Glomerular visceral epithelial cell (primary cell): ENCODE measurements at regions not wholly inside any gene's neighbourhood (a gene's known extent, or its start where the extent isn't known, plus 50 kb on each side); places are given as distances from the start of the nearest gene placed in this dataset.

Experiments
- DNase-seq: peaks from one replicate; pipeline ENCODE4 v3.0.0-alpha.2; 2016; ENCODE audit errors: extremely low spot score

DNA sequence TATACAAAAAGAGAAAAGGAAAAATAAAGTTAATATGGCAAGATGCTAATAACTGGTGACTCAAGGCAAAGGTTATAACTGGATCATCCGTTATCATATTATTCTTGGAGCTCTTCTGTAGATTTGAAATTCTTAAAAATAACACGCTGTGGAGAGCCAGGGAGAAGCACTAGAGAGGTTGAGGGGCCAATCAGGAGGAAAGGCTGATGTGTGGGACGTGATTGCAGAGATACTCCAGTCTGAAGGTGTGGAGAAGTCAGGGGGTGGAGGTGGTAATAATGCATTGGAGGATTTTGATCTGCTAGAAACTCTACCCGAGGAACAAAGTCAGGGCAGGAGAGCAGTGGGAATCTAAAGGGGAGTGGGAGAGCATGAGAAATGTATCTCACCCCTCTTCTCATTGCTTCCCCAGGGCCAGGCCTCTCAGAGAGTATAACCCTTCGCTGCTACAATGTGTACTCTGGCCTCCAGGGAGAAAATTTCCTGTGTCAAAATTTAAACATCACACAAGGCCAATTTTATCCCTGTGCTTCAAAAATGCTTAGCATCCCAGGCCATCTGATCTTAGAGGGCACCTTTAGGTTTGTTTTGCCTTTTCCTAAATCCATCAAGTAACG is 211.5 kb upstream of the SEMA6D start:
- DNase-seq: no peak

DNA sequence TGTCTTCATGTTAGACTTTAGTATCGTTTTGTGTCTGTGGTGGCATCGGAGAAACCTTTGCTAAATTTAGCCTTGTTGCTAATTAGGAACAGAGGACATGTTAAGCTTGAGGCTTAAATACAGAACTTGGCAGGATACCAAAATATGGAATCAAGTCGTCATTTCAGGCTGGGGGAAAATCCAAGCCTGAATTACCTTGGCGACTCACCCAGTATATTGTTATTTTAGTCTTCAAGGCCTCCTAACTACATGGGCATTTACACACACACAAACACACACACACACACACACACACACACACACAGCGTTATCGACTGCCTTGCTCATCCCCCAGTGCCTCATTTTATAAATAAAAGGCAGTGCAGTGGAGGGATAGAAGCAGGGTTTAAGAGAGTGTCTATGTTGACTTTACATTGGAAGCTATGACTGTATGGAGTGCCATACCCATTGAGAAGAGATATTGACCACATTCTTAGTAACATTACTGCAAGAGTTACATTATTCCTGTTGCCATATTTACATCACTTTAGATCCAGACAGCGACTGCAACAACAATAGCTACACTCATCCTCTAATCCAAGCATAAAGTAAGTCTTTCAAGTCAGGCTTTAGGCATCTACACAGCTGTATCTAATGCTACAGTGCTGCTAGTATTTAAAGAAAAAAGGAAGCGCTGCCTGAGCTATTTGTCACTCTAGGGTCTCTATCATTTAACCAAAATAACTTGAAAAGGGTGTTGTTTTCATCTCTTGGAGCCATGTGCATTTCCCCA is 210.8 kb upstream of the SEMA6D start:
- no peak for DNase-seq

DNA sequence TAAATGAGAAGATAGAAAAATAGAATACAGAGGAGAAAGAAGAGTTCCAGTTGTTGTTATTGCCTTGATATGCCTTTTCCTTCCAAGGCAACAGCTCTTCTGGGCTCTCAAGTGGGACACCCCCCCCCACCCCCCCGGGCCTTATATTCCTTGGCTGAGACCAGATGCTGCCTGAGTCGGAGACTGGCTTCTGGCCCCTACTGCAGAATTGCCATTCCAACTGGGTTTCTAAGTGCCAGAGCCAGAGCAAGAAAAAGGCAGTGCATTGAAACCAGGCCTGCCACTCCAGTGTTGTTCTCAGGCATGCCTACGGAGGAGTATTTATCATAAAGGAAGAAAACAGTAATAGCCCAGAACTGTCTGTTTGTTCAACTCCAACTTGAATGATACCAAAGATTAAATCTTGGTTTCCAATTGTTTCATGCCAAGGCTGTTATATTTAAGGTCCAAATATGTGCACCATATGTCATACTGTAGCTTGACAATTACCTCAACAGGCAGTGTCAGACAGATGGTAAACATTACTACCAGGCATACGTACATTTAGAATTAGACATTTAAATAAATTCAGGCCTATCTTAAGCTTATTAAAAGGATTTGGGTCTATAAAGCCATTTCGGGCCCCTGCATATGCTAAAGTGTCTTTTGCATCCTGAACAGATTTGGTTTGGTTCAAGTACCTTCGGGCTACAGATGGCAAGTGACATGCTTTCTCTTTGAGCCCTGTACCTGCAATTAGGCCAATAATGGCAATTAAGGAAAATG is 209.9 kb upstream of the SEMA6D start:
- no peak for DNase-seq

DNA sequence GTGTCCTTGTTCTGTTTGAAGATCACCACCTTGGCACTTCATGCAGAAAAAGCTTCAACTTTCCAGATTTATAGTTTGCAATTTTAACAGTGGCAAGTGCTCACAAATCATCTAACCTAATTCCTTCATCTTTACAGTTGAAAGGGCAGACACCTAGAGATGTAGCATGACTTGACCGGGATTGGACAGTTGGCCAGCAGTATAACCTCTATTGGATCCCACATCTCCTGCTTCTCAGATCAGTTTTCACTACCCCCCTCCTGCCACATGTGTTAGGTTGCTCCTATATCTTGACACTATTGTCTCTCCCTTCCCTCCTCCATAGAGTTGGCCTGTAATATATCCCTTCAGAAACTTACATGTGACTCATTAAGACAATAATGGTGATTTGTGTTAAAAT is 206.0 kb upstream of the SEMA6D start:
- no peak for DNase-seq

DNA sequence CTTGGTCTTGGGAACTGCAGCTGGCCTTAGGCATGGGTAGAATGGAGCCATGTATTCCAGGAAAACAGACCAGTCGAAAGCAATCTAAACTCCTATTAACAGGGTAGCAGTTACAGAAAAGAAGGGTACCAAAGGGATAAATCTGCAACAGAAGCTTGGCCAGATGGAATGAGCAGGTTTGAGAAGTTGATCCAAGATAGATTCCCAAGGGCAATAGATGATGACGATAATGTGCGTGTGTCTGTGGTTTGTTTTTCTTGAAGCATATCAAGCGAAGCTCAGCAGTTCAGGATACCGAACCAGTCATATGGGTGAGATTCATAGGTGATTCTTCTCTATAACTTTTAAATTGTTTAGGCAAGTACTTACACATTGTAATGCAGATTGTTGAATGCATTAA is 203.8 kb upstream of the SEMA6D start:
- DNase-seq: no peak

DNA sequence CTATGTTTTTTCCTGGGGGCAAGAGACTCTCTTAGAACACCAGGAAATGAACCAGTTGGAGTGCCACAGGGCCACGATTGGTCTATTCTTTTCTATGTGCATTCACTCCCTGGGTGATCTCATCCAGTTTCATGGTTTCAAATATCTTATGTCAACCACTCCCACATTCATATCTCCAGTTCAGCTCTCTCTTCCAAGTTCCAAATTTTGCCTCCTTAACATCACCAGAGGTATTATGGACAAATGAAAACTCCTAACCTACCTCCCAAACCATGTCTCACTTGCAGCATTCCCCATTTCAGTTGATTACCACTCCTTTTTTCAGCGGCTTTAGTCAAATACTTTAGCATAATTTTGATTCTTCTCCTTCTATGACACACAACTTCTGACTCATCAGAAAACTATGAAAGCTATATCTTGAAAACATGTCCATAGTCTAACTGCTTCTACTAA is 203.1 kb upstream of the SEMA6D start:
- no peak for DNase-seq

DNA sequence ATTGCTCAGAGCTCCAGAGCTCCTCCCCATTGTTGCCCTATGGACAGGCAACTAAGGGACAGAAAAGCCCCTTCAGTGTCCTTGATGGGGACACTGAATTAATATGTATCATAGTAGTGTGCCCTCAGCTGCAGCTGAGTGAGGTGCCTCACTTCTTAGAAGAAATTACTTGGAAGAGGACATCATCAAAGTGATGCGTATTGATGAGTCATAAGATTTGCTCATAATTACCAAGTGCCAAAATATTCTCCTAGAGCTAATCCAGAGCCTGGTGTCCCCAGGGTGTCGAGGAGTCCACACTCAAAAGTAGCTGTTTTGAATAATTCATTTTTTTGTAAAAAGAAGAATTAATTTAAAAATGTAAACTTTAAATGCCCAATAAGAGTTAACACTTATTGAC is 200.7 kb upstream of the SEMA6D start:
- no peak for DNase-seq

DNA sequence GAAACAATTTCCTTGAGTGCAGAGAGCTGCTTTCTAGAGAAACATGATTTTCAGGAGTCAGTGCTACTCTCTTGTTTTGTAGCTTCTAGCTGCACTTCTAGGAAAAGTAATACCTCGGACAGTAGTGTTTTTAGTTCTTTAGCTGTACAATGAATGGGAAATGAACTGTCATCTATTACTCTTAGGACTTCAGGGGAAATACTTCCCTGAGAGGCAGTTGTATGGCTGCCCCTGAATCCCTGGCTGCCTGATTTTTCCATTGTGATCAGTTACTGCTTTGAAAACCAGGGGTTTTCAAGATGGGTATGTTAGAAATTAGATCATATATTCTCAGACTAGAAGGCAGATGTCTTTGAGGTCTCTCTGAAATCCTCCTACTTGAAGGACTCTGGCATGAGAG is 200.3 kb upstream of the SEMA6D start:
- no peak for DNase-seq

DNA sequence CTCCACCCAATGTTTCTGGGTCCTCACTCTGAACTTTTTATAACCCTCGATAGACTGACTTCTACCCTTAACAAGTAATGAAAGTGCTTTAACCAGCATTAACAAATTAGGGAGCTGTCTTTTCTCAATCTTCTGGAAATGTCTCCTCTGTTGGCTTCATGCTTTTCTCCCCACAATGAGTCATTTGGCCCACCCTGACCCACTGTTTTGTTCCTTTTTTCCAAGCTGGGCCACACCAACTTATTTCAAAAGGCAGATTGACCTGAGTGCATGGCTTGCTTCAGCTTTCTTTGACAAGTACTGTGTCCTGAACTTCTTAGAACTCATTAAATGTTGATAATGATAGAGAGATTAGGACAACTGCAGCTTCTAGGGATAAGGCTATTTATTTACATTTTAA is 199.6 kb upstream of the SEMA6D start:
- DNase-seq: no peak

DNA sequence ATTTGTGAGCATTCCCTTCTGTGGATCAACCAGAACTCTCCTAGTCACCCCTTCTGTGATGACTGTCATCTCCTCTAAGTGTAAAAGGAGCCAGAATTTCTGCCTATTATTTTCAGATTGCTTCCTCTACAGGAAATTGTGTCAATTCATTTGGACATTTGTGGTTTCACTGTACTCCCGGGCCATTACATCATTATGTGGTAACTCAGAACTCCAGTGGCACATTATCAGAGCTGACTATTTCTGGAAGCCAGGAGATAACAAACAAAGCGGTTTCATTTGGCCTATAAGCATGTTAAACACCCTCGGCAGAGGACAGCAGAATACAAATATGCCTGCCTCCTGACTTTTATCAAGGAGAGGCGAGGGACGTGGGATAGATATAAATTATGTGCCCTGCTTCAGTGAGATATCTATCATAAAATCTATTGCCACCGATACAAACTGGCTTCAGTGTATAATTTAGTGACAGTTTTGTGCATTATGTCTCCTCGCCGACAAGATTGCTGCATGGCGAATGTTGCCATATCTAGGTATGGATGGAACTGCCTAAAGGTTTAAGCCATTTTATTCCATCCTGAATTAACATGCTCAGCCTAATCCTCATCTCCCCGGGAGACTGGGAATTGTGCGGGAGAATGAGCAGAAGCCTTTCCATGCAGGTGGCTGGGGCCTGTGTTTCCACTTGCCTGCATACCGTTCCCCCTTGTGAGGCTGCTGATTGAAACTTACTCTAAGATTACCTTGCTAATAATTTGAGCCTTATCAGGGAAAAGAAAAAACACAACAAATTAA is 193.4 kb upstream of the SEMA6D start:
- DNase-seq: no peak

DNA sequence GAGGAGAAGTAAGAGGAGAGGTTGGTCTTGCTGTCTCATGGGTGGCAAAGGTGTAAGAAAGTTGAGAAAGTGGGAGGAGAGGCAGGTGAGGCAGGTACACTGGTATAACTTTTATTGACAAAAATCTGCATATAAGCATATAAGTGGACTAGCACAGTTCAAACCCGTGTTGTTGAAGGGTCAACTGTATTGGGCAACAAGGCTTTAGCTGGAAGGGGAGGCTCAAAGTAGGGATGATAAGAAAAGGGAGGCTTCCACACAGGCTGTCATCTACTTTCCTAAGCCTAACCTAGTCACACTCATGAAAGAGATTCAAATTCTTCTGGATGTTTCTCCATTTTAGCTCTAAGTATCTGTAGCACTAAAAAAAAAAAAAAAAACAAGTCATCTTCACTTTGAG is 188.1 kb upstream of the SEMA6D start:
- no peak for DNase-seq

DNA sequence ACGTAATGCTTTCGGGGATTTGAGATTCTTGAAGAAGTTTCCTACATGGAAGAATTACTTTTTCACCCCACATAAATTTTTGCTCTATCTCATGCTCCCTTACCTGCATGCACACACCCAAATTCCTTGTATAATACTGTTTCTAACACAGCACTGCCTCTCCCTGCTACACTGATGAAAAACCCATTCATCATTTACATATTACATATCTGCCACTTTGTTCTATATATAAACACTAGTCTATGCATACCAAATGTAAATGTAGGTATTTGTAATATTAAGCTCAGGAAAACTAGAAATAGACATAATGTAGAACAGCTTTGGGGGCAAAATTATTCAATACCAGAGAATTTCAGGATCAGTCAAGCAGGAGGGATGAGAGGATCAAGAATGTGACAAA is 182.6 kb upstream of the SEMA6D start:
- no peak for DNase-seq

DNA sequence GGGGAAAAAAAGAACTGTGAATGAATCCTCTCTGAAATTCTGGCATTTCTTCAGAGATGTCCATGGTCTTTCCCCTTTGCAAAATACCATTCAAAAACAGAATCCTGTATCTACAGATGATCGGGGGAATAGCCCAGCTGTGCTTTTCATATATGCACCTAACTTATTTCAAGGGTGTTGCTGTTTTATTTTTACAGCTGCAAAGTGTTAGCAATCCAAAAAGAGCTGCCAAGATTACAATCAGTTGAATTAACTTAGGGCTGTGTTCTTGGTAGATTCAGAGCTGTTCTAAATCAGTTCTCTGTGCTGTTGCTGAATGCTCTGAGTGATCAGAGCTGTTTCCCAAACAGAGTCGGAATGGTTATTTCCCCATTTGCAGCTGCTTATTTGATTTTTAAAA is 175.7 kb upstream of the SEMA6D start:
- no peak for DNase-seq

DNA sequence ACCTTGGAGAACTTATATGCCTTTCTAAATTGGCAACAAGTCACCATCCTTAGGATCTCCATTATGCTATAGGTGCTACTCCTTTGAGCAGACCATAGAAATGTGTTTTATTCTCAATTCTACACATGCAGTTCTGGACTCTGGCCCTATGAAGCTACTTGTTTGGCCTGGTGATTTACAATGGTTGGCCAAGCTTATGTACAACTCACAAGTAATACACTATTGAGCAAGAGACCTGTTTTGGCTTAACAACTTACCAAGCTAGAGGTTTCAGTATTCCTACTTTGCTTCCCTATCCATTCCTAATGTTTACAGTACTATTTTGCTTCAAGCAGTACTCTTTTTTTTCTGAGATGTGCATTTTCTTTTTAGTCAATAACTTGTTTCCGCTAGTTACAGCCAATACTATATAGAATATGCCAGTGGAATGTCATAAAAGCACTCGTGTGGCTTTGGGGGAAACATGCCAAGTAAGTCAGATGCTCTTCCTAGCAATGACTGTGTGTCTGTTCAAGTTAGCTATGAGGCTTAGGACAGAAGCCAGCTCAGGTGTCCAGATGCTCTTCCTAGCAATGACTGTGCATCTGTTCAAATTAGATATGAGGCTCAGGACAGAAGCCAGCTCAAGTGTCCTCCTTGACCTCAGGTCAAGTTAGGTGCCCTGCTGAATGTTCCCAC is 174.9 kb upstream of the SEMA6D start:
- DNase-seq: no peak

DNA sequence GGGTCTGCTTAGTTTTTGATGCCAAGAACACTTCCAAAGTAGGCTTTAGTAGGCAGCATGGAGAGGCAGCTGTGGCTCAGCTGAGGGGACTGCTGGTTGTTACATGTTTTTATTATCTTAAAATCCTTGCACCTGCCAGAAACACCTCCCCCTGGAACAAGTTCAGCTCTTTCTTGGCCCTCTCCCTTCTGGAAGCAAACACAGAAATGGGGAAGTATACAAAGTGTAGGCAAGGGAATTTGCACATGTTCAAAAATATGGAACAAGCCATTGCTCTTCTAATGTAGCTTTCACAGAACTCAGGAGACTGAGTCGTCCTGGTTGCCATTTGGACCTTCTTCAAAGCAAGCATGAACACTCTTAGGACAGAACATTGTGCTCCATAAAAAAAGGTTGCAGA is 169.1 kb upstream of the SEMA6D start:
- no peak for DNase-seq

DNA sequence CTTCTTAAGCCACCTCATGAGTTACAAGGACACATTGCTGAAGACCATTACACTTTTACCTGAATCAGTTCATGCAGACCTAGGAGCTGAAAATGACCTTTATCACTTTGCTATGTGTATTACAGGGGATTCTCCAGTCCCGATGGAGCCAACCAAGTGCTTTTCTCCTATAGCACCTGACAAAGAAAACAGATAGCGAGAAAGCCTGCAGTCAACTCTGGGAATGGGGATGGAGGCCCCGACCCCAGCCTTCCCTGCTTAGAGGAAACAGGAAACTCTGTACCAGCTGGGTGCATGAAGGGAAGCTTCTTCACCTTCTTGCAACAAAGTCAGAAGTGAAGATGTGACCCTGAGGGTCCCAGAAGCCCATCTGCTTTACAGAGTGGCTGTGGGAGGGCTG is 168.3 kb upstream of the SEMA6D start:
- no peak for DNase-seq

DNA sequence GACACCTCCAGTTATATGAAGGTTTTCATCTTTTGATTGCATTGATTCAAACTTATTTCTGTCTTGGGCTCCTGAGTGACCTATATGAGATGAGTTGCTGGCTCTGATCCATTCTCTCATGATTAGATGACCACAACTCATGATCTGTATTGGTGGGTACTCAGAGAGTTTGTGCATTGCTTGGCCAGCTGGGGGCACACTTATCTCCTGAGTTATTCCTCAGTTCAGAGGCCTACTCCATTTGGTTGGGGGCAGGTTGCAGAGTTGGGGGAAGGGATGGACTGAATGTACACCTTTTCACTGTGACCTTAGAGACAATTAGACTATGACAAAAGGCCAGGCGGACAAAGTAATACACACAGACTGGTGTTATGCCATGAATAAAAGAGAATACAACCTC is 166.2 kb upstream of the SEMA6D start:
- DNase-seq: no peak

DNA sequence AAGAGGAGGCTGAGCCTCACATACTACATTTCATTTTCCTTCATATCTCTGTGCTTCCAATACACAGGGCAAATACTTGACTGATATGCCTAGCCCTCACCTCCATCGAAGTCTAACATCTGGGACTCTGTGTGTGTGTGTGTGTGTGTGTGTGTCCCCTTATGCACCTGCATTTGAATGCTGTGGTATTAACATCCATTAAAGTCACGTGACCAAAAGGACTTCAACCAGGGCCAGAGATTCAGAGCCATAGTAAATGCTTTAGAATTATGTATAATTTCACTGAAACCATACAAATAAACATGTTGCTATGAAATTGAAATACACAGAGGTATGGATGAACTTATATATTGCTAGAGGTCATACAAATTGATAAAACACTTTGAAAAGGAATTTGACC is 165.8 kb upstream of the SEMA6D start:
- DNase-seq: no peak

DNA sequence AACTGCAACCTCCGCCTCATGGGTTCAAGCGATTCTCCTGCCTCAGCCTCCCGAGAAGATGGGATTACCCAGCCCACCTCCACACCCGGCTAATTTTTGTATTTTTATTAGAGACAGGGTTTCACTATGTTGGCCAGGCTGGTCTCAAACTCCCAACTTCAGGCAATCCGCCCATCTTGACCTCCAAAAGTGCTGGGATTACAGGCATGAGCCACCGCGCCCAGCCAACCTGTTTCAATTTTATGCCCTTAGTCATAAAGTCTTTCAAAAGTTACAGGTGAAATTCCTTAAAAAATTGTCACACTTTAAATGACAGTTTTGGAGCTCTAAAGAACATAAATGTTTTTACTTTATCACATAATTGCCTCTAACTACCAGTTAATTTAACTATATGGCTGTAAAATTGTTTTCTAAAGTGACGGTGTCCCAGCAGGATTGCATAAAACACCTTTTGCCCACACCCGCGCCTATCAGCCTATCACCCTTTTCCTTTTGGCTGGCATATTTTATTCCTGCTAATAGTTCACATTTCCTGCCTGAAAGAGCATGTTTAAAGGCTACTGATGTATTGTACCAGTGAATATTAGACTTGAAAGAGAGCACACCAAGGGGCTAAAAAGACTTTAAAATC is 164.2 kb upstream of the SEMA6D start:
- no peak for DNase-seq

DNA sequence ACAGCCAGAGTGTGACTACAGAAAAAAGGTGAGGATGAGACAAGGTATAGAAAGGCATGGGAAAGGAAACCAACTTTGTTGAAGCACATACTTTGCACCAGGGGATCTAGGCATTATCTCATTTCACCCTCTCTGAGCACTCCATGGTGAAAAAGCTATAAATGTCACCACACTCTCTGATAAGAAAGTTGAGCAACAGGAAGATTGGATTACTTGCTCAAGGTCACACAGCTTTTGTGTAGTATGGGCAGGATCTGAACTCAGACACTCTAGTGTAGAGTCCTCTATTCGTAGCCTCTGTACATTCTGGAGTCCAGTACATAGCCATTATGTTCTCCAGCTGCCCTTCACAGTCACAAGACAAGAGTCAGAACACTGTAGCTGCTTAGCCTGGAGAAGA is 163.4 kb upstream of the SEMA6D start:
- DNase-seq: no peak

DNA sequence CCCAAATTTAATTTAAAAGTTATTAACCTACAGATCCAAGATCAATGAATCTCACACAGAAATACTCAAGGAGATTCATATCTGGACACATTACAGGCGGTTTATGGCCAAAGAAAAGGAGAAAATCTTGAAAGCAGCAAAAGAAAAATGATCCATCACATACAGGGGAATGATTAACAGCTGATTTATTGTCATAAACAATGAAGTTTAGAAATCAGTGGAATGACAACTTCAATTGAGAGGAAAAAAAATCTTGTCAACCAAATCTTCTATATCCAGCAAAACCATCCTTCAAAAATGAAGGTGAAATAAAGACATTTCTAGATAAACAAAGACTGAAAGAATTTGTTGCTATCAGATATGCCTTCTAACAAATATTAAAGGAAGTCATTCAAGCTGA is 156.2 kb upstream of the SEMA6D start:
- no peak for DNase-seq
